ENCODE measurements at regions not wholly inside any gene's neighbourhood (a gene's known extent, or its start where the extent isn't known, plus 50 kb on each side); places are given as distances from the start of the nearest gene placed in this dataset.
"Not testable (repeated sequence)": the region's sequence is repeated elsewhere in the genome, so short reads cannot be mapped to it uniquely, and the experiment has no call there.

DNA sequence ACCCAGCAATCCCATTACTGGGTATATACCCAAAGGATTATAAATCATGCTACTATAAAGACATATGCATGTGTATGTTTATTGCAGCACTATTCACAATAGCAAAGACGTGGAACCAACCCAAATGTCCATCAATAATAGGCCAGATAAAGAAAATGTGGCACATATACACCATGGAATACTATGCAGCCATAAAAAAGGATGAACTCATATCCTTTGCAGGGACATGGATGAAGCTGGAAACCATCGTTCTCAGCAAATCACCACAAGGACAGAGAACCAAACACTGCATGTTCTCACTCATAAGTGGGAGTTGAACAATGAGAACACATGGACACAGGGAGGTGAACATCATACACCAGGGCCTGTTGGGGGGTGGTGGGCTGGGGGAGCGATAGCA is 109.7 kb downstream of the ATXN3L start:
- not testable (repeated sequence) for TF ChIP-seq POLR2AphosphoS5 (IDR thresholded peaks at IDR 0.05; ENCODE audit: low read depth, low read length); TAF1 (IDR thresholded peaks at IDR 0.05; ENCODE audit: borderline replicate concordance, low read depth, low read length); POLR2A (IDR thresholded peaks at IDR 0.05; ENCODE audit: low read depth, low read length)

All from GM12892 (cell line).